GM19351 (cell line): ENCODE measurements at regions not wholly inside any gene's neighbourhood (a gene's known extent, or its start where the extent isn't known, plus 50 kb on each side); places are given as distances from the start of the nearest gene placed in this dataset.
"Not testable (repeated sequence)": the region's sequence is repeated elsewhere in the genome, so short reads cannot be mapped to it uniquely, and the experiment has no call there.

ENCODE experiments used
- ATAC-seq: cut with Tn5 transposase; IDR thresholded peaks from one replicate; pipeline ENCODE4 v1.9.1; 2021; ENCODE audit warnings: mild to moderate bottlenecking, moderate library complexity; ENCODE audit not compliant: unreplicated experiment

DNA sequence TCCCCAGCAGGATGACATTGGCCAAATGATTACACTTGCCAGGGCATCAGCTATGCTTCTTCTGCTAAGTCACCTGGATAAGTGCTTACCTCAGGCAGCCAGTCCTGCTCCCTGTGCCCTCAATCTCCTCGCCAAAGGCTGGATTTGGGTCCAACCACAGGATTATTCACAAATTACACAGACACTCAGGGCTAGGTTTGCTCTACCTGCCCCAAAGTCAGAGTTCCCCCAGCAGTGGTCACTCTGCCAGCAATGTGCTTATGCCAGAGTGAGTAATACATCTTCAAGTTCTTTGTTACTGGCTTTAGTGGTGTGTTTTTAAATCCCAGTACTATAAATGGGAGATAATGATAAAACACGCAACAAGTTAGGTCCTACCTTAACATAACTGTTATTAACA is 189.7 kb upstream of the SEMA3D start:
- no peak for ATAC-seq

DNA sequence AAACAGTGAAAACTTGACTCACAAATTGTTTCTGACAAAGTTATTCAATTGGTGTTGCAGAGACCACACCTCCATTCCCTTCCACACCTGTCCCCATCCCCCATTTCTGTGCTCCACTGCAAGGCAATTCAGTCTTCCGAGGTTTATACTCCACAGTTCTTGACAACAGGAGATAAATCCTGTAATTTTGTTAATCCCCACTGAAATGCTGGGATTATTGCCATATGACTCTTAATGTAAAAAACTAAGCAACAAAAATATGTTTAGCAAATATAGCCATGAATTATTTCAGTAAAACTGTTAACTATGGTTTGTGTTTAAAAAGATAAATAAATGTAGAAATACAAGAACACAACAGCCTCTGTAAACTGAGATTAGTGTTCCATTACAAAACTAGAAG is 170.1 kb upstream of the SEMA3D start:
- no peak for ATAC-seq

DNA sequence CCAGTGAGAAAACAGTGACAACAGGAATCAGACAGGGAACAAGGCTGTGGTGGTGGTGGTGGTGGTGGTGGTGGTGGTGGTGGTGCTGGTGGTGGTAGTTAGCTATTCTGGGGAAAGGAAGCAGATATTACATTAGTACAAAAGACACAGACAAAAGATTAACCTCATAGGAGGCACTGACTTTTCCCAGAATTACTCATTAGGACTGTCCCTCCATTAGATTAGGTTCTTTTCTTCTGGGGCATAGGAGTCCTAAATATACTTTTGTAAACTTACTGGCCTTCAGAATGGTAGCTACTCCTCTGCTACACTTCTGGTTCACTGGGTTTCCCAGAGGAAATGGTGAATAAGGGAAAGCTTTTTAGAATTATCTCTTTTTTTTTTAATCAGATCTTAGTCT is 156.6 kb upstream of the SEMA3D start:
- no peak for ATAC-seq

DNA sequence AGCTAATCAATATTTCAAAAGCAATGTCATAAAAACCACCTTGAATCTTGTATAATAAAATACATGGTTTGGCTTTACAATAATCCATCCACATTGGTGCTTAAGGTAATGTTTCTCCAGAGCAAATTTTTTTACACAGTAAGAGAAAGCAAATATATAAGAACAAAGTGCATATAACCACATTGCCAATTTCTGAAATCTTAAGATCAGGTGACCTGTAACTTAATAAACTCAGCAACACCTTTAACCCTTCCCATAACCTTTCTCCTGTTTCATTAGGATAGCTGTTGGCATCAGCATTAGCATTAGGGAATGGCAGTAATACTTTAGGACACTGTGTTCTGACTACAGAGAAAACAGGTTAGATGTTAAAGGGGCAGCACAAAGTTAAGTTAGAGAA is 155.9 kb upstream of the SEMA3D start:
- no peak for ATAC-seq

DNA sequence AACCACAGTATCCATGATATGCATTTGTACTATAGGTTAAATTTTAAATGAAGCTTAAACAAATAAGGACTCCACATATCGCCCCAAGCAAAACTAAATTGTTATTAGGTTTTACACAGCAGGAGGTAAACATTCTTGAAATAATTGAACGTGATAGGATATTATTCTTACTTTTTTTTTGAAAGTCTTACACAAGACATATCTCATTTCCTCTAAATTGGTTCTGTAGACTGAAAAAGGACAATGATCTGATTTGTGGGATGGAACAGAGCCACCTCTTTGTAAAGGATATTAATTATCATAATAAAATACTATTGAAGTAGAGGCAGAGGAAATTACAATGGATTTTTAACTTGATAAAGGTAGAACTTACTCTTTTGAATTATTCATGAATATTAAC is 155.1 kb upstream of the SEMA3D start:
- ATAC-seq = no peak

DNA sequence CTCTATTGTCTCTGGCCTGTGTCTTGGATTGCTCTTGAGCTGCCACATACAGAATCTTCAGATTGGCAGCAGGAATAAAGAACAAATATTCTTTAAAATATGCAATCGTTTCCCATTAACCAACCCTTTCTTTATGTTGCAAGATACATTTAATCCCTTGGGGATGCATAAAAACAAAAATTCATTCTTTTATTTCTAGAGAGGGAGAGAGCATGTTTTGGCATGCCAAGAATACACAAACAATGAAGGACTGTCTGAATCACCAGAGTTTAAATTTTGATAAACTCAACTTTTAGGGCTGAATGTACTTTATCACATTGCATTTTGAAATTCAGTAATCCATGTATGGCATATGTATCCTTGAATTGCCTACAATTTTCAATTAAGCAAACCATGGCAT is 154.3 kb upstream of the SEMA3D start:
- no peak for ATAC-seq

DNA sequence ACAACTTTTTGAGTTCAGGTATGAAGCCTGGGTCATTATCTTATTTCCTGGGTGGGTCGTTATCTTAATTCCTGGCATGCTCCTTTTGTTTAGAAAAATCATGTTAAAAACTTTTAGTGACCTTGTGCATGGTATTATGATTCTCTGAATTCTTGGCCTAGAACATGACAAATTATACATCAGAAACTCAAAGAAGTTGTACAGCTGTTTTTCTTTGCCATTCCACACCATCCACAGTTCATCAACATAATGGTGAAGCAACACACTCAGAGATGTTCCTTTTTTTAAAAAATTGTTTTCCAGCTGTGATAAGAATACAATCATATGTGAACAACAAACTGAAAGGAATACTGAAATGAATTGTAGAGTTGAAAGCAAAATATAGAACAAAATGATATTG is 149.2 kb upstream of the SEMA3D start:
- no peak for ATAC-seq

DNA sequence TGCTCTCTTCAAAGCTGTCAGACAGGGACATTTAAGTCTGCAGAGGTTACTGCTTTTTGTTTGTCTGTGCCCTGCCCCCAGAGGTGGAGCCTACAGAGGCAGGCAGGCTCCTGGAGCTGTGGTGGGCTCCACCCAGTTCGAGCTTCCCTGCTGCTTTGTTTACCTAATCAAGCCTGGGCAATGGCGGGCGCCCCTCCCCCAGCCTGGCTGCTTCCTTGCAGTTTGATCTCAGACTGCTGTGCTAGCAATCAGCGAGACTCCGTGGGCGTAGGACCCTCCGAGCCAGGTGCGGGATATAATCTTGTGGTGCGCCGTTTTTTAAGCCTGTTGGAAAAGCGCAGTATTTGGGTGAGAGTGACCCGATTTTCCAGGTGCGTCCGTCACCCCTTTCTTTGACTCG is 148.3 kb upstream of the SEMA3D start:
- ATAC-seq = not testable (repeated sequence)

DNA sequence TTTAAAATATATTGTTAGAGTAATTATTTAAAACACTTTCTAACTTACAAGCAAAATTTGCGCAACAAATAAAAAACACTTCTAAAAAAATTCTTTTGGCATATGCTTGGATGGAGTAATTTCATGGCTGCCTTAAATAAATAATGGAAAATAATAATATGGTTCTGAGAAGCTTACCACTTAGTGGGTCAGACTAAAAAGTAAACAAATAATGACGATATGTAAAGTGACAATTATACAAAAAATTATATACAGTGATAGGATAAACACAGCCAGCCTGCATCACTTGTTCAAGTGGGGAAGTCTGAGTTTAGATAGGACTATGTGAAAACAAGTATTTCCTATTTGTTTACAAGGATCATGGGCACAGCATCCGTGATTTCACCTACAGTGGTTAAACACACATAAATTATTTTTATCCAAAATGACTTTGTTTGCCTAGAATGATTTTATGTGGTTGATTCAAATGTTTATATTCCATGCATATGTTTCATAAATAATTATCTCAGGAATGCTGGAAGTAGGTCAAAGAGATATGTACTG is 141.7 kb upstream of the SEMA3D start:
- no peak for ATAC-seq

DNA sequence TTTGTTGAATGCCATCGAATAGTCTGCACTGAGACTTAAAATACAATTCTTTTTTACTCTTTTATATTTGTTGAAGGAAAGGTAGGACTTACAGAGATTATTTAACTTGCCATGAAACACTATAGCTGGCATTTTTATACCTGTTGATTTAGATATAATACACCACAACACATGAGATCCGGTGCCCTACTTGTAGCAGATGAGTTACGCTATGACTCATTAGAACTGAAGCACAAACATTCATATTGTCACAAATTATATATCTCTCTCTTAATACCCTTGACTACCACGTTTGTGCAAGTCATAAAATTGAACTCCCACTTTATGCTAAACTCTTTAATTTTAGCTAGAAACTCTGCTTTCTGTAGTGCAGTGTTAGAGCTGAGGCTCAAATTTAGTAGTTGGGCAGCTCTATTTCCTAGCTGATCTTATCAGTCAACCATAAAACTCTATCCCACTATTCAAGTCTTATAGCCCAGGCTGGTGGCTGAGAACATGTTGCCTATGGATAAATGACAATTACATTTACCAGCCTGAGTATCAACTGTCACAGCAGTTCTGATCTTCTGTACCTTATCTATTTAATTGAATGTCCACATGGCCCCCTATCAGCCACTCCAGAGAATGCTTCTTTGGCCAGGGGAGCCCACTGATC is 137.4 kb upstream of the SEMA3D start:
- no peak for ATAC-seq

DNA sequence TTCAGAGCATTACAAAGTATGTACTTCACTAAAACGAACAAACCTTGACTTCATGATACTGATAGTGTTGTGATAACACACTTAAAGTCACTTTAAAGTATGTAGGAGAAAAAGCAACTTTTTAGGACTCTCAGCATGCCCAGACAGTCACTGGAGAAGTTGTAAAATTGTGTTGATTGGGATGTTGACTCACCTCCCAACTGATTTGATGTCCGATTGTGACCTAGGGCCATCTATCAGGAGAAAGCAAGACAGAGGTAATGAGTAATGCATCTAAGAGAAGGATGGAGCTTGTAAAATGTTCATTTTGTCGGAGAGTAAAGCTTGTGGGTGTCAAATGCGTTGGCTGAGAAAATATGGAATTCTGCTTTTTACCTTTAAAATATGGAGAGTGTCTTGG is 135.4 kb upstream of the SEMA3D start:
- ATAC-seq = no peak

DNA sequence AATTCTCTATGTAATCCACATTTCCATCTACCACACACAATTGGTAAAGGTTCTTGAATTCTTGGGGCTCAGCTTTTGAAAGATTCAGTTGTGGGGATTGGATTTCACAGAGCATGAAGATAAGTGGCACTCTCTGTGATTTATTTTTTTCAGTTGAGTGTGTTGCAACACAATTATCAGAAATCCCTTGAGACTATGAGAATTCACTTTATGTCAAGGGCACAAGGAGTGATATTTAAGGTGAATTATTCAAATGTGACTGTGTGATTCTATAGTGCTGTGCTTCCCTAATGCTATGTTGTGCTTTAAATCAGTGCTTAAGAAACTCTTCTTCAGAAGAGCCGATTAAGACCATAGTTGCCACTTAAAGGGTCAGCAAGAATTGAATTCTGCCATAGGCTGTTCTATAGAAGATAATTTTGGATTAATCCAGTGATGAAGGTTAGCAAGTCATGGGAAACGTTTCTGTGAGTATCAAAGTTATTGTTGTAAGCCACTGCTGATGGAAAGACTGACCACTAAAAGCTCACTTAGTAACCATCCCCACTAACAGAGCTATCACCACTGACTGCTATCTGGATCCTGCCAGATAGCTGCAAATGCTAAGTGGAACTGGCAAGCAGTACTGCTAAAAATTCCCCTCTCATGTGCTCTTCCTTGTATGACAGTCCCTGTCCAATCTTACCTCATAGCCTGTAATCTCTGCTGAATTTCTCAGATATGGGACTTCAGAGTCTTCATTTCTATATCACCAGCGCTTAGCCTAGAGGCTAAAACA is 134.0 kb upstream of the SEMA3D start:
- no peak for ATAC-seq

DNA sequence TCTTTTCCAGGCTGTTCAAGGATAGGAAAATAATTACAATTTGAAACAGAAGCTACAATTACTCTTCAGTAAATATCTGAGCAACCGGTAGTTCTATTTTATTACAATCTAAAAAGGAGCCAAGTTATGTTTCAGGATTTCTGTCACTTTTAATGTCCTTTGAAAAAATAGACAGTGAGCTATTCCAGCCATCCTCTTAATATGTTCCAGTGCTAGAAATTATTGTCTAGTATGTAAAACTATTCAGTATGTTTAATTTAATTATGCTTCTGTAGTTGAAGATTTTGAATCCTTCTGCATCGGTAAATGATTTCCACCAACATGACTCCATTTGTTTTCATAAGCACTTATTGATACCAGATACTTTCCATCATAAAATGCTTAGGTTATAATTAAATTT is 129.6 kb upstream of the SEMA3D start:
- no peak for ATAC-seq

DNA sequence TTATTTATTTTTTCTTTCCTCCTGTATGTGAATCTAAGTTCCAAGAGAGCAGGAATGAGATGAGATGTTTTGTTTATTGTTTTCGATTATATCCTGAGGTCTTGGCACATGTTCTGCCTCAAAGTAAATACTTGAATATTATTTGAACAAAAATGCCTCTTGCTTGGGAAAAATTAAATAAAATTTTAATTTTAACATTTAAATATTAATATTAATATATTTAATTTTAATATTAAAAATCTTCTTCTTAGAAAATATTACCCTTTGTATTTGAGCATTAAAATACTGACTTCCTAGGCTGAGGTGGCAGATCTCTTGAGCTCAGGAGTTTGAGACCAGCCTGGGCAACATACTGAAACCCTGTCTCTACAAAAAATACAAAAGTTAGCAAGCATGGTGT is 123.4 kb upstream of the SEMA3D start:
- no peak for ATAC-seq

DNA sequence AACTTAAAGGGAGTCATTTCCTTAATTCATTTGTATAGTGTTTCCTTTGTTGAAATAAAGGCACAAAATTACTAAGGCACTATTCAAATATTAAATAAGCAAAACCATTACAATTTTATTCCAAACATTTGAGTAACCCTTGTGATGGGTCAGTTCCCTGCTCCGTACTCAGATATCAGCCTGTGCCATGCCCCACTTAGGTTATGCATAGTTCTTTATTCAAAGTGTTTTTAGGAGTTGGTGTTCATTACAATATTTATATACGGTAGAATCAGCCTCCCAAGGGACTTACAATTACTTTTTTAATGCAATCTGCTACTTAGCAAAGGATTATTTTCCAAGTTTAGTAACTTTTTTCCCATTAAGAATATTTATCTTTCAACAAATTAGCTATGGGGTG is 119.3 kb upstream of the SEMA3D start:
- ATAC-seq = no peak

DNA sequence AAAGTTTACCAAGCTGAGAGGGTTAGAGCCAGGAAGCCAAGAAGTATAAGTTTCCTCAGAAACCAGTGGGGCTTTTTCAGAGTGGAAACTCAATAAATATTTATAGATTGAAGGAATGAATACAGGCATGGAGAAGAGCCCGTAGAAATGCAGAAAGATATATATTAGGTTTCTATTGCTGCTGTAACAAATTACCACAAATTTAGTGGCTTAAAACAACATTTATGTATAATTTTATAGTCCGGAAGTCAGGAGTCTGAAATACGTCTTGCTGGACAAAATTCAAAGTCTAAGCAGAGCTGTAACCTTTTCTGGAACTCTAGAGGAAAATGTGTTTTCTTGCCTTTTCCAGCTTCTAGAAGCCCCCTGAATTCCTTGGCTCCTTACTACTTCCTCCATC is 107.3 kb upstream of the SEMA3D start:
- ATAC-seq = no peak

DNA sequence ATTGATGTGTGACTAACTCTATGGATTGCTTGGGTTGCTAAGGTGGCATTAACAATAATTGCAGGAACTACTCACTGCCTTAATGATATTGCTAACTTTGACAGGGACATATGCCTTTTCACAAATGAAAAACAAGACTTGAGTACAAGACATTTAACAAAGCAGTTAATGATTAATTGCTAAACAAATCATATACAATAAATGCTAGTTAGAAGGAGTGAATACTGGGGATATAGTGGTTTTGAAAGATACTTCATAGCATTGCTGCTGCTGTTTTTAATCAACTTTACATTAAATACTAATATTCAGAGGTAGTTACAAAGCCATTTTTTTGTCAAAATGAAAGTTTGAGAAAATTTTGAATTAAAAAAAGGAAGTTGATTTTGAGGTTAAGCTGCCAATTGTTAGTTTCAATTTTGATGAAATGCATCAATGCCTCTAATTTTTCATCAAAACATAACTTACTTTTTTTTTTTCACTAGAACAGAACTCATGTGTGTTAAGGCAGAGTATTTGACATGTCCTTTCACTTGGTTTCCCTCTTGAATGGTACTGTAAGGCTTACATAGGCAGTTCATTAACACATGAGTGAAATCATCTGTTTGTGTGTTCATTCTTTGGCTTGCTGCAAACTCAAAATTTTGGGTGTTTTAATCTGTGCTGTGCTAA is 106.2 kb upstream of the SEMA3D start:
- ATAC-seq = no peak

DNA sequence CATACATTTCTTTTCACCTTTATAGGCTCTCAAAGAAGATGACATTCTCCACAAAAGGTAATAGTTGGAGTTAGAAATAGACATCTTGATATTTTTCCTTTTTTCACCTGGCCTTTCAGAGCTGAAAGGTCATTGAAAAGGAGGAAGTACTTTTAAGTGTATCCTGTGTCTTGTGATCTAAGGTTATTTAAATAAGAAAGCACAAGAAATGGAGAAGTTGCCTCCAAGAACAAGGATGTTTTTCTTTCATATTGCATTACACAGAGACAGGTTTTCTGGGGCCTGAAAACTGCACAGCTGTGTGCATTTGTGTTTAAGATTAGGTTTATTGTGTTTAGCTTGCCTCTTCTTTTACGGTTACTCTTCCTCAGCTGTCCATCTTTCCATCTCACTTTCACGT is 103.4 kb upstream of the SEMA3D start:
- peak; percentile 33 for ATAC-seq

DNA sequence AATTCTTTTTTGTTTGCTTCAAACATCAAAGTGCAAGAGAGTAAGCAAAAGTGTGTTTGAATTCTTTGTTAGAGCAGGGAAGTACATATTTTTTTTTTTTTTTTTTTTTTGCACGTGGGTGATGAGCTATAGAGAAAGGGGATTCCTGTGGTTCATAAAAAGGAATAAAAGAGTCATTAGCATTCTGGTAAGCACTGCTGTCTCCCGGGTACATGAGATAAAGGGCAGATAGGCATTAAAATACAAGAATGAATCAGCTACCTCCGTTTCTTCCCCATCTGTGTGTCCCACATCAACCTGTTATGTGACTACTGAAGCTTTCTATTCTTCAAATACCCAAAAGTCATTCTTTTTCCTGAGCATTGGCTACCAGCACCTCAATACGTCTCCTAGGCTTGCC is 102.4 kb upstream of the SEMA3D start:
- no peak for ATAC-seq

DNA sequence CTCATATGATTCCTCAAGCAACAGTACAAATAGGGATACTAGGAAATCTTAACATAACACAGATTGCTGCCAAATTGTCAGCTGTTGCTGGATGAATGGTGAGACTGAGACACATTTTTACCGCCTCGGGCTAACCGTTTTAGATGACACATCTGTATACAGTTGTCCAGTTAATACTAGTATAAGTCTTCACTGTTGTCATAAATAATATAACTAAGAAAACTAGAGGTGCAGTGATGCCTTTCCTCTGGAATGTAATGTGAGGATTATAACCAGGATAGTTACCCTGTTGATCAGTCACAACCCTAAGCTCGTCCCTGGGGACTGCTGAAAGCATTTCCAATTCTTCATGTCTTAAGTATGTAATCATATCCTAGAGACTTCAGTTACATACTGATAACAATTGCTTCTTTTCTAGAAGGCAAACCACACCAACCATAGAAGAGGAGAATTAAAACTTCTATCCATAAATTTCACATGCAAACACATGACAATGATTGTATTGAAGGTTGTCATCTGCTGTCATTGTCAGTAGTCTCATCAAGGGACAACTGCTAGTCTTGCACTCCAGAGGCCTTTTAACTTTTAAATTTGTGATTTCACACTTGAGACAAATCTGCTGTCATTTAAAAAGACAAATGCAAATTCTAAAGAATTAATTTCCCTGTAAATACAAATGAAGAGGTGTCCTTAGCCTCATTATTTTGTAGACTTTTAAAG is 100.4 kb upstream of the SEMA3D start:
- ATAC-seq = no peak

DNA sequence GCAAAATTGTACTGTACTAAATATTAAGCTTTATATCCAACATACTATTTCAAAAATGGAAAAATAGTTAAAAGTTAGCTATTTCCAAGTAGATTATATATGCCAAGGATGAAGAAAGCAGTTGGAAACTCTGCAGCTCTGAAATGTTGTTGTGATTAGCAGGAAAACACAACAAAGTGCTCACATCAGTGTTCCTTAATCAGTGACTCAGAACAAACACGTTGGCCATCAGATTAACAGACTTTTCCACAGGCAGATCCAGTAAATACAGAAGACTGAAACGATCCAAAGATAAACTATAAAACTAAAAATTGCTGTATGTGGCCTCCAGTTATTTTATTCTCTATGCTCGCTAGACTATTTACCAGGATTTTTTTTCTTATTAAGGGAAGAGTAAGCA is 99.6 kb upstream of the SEMA3D start:
- ATAC-seq = no peak
